GM12891 (cell line): ENCODE measurements at regions not wholly inside any gene's neighbourhood (a gene's known extent, or its start where the extent isn't known, plus 50 kb on each side); places are given as distances from the start of the nearest gene placed in this dataset.

ENCODE experiments used
- PAX5 ChIP-seq: IDR thresholded peaks from 2 replicates; pipeline ENCODE4 v1.6.1; 2011; ENCODE audit warnings: low read length, moderate library complexity, mild to moderate bottlenecking; ENCODE audit not compliant: insufficient read depth, severe bottlenecking
- POLR2A ChIP-seq: IDR thresholded peaks from 2 replicates; pipeline ENCODE4 v1.6.1; 2011; ENCODE audit warnings: low read depth, low read length, control low read depth
- POLR2AphosphoS5 ChIP-seq: IDR thresholded peaks from 2 replicates; pipeline ENCODE4 v1.6.1; 2011; ENCODE audit warnings: low read depth, low read length, control low read depth
- POU2F2 ChIP-seq: IDR thresholded peaks from 2 replicates; pipeline ENCODE4 v1.6.1; 2011; ENCODE audit warnings: low read depth, mild to moderate bottlenecking, control low read depth, low read length, moderate library complexity
- TAF1 ChIP-seq: IDR thresholded peaks from 2 replicates; pipeline ENCODE4 v1.6.1; 2011; ENCODE audit warnings: low read depth, low read length, control low read depth

DNA sequence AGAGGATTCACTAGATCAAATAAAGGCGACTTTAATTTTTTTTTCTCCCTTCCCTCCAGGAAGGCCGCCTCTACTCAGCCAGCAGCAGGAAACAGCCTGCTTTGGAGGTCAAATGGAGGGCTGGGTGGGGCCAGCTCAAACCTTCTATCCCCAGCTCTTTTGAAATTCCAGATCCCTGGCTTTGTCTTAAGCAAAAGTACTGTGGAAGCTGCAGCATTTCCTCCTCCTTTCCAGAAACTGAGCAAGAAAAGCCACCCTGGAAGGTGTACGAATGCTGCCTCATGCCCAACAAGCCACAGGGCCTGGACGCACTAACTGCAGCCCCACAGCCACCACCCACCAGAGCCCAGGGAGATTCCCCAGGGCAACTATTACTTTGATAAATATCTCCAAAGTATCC, 55.1 kb upstream of the ZCCHC13 start:
- TF ChIP-seq POLR2A, result no peak
- no peak for TF ChIP-seq TAF1
- no peak for TF ChIP-seq POLR2AphosphoS5
- TF ChIP-seq POU2F2, result no peak
- no peak for TF ChIP-seq PAX5
